22Rv1 (cell line): ENCODE measurements at regions not wholly inside any gene's neighbourhood (a gene's known extent, or its start where the extent isn't known, plus 50 kb on each side); places are given as distances from the start of the nearest gene placed in this dataset.

Experiments
- CTCF ChIP-seq: fragments of 450-650 bp; IDR thresholded peaks from 2 replicates; pipeline ENCODE4 v1.5.1; 2017; ENCODE audit warnings: mild to moderate bottlenecking
- ZFX ChIP-seq: fragments of 450-650 bp; IDR thresholded peaks from 2 replicates; pipeline ENCODE4 v1.6.1; 2017; ENCODE audit warnings: antibody characterized with exemption, borderline replicate concordance

- no peak for TF ChIP-seq CTCF
- TF ChIP-seq ZFX = no peak
Measured at GRCh38 chr10:113473851-113474250, 79.0 kb upstream of the HABP2 start.
